MM.1S (cell line): ENCODE measurements at regions not wholly inside any gene's neighbourhood (a gene's known extent, or its start where the extent isn't known, plus 50 kb on each side); places are given as distances from the start of the nearest gene placed in this dataset.

Experiments
- DNase-seq: peaks from one replicate; pipeline ENCODE4 v3.0.0-alpha.2; 2015
- H2AFZ ChIP-seq: fragments of 300-600 bp; sonication (generic); 2 replicates; pipeline ENCODE4 v1.6.0; 2016; ENCODE audit warnings: antibody characterized with exemption, low read length
- H3F3A ChIP-seq: fragments of 300-600 bp; sonication (generic); 2 replicates; pipeline ENCODE4 v1.6.1; 2016; ENCODE audit warnings: mild to moderate bottlenecking, antibody characterized with exemption, low read length, moderate library complexity, mixed read lengths; ENCODE audit not compliant: insufficient read depth
- H3K27ac ChIP-seq: fragments of 300-600 bp; sonication (generic); 2 replicates; pipeline ENCODE4 v1.5.1; 2016; ENCODE audit warnings: mild to moderate bottlenecking, low read length
- H3K27me3 ChIP-seq: fragments of 300-600 bp; sonication (generic); replicated peaks from 2 replicates; pipeline ENCODE4 v1.6.0; 2016; ENCODE audit warnings: low read length; ENCODE audit not compliant: insufficient read depth
- H3K36me3 ChIP-seq: fragments of 300-600 bp; sonication (generic); replicated peaks from 2 replicates; pipeline ENCODE4 v1.6.1; 2016; ENCODE audit warnings: mild to moderate bottlenecking, low read length, mixed read lengths; ENCODE audit not compliant: insufficient read depth
- H3K4me1 ChIP-seq: fragments of 300-600 bp; sonication (generic); 2 replicates; pipeline ENCODE4 v1.6.1; 2016; ENCODE audit warnings: low read length, mixed read lengths
- H3K4me2 ChIP-seq: fragments of 300-600 bp; sonication (generic); 2 replicates; pipeline ENCODE4 v1.6.0; 2016; ENCODE audit warnings: low read depth, low read length
- H3K4me3 ChIP-seq: fragments of 300-600 bp; sonication (generic); 2 replicates; pipeline ENCODE4 v1.5.1; 2016; ENCODE audit warnings: low read length, mixed read lengths
- H3K79me2 ChIP-seq: fragments of 300-600 bp; sonication (generic); 2 replicates; pipeline ENCODE4 v1.6.1; 2016; ENCODE audit warnings: mixed run types, low read length, mixed read lengths
- H3K9ac ChIP-seq: fragments of 300-600 bp; sonication (generic); 2 replicates; pipeline ENCODE4 v1.6.1; 2016; ENCODE audit warnings: low read length, mixed read lengths
- H3K9me2 ChIP-seq: fragments of 300-600 bp; sonication (generic); replicated peaks from 2 replicates; pipeline ENCODE4 v1.6.1; 2016; ENCODE audit warnings: mild to moderate bottlenecking, low read length, mixed read lengths; ENCODE audit not compliant: insufficient read depth
- H3K9me3 ChIP-seq: fragments of 300-600 bp; sonication (generic); replicated peaks from 2 replicates; pipeline ENCODE4 v1.6.1; 2016; ENCODE audit warnings: mild to moderate bottlenecking, low read length, mixed read lengths; ENCODE audit not compliant: insufficient read depth
- H4K20me1 ChIP-seq: fragments of 300-600 bp; sonication (generic); 2 replicates; pipeline ENCODE4 v1.6.1; 2016; ENCODE audit warnings: mild to moderate bottlenecking, low read length, moderate library complexity, mixed read lengths; ENCODE audit not compliant: insufficient read depth
- CTCF ChIP-seq: fragments of 300-600 bp; sonication (generic); IDR thresholded peaks from 2 replicates; pipeline ENCODE4 v1.5.1; 2016; ENCODE audit warnings: antibody characterized with exemption, low read length, mixed read lengths
- EZH2 ChIP-seq: fragments of 300-600 bp; sonication (generic); optimal IDR thresholded peaks from 2 replicates; pipeline ENCODE3; 2017; ENCODE audit warnings: low read depth, mild to moderate bottlenecking, antibody characterized with exemption, low read length, mixed read lengths
- EZH2phosphoT487 ChIP-seq: fragments of 300-600 bp; sonication (generic); IDR thresholded peaks from 2 replicates; pipeline ENCODE4 v1.6.1; 2018; ENCODE audit warnings: antibody characterized with exemption, low read length

DNA sequence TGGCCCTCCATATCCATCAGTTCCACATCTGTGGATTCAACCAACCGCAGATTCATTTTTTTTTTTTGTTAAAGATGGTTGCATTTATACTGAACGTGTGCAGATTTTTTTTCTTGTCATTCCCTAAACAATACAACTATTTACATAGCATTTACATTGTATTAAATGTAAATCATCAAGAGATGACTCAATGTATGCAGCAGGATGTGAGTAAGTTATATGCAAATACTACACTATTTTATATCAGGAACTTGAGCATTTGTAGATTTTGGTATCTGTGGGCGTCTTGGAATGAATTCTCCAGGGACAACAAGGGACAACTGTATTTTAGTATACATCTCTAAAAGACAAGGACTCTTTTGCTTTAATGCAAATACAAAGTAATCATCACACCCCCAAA, 299.2 kb upstream of the ZNF608 start:
- H3F3A ChIP-seq, result no peaks in the 10 kb centered on the region
- H3K4me3 ChIP-seq, result no peak overlapping the region
- no peak overlapping the region for H2AFZ ChIP-seq
- DNase-seq, result no peak
- no peaks in the 10 kb centered on the region for H3K9me3 ChIP-seq
- no peak overlapping the region for H3K27ac ChIP-seq
- no peaks in the 10 kb centered on the region for H3K4me1 ChIP-seq
- no peaks in the 10 kb centered on the region for H3K27me3 ChIP-seq
- no peak overlapping the region for H3K9ac ChIP-seq
- no peaks in the 10 kb centered on the region for H3K36me3 ChIP-seq
- H3K4me2 ChIP-seq, result no peak overlapping the region
- no peaks in the 10 kb centered on the region for H3K79me2 ChIP-seq
- H4K20me1 ChIP-seq, result no peaks in the 10 kb centered on the region
- TF ChIP-seq EZH2phosphoT487 (no peak), CTCF (no peak), EZH2 (no peak)
- H3K9me2 ChIP-seq, result no peaks in the 10 kb centered on the region

GRCh38 chr5:125046838-125047237, 300.4 kb upstream of the ZNF608 start:
- no peaks in the 10 kb centered on the region for H3K36me3 ChIP-seq
- no peak for DNase-seq
- H3K4me1 ChIP-seq, result no peaks in the 10 kb centered on the region
- H3K27ac ChIP-seq, result no peak overlapping the region
- H3K4me3 ChIP-seq, result no peak overlapping the region
- H3K79me2 ChIP-seq, result no peaks in the 10 kb centered on the region
- H2AFZ ChIP-seq, result no peak overlapping the region
- no peak for TF ChIP-seq CTCF
- TF ChIP-seq EZH2phosphoT487, result no peak
- no peaks in the 10 kb centered on the region for H4K20me1 ChIP-seq
- H3K27me3 ChIP-seq, result no peaks in the 10 kb centered on the region
- no peak overlapping the region for H3K4me2 ChIP-seq
- H3K9ac ChIP-seq, result no peak overlapping the region
- no peaks in the 10 kb centered on the region for H3F3A ChIP-seq
- H3K9me2 ChIP-seq, result no peaks in the 10 kb centered on the region
- H3K9me3 ChIP-seq, result no peaks in the 10 kb centered on the region

GRCh38 chr5:125047871-125048270, 301.4 kb upstream of the ZNF608 start:
- Histone ChIP-seq H3K9ac (no peak overlapping the region), H3K4me1 (no peaks in the 10 kb centered on the region), H3K36me3 (no peaks in the 10 kb centered on the region), H3K79me2 (no peaks in the 10 kb centered on the region), H4K20me1 (no peaks in the 10 kb centered on the region), H3K9me2 (no peaks in the 10 kb centered on the region), H2AFZ (no peak overlapping the region), H3K27me3 (no peaks in the 10 kb centered on the region), H3K27ac (no peak overlapping the region), H3K4me3 (no peak overlapping the region), H3K4me2 (no peak overlapping the region), H3K9me3 (no peaks in the 10 kb centered on the region), H3F3A (no peaks in the 10 kb centered on the region)
- DNase-seq, result no peak
- TF ChIP-seq EZH2phosphoT487 (no peak), EZH2 (no peak), CTCF (no peak)
